ENCODE measurements at regions not wholly inside any gene's neighbourhood (a gene's known extent, or its start where the extent isn't known, plus 50 kb on each side); places are given as distances from the start of the nearest gene placed in this dataset.

DNA sequence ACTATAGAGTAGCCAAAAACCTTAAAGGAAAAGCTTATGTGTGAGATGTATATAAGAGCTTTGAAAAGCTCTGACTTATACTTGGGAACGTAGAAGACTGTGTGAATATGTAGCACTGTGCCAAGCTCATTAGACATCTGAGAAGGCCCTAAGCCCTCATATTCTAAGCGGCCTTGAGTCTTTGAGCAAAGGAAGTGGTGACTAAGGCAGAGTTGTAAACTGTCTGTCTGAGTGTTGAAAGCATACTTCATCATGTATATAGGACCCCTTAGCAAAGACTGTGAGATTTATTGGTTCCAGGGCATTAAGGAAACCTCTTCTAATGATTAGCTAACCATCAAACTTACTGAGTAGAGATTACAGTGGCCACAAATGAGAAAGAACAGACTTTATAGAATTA, 153.3 kb upstream of the LYPLAL1 start:
- ChIA-PET RAD21 (ENCODE audit: low non-redundant PET in 1 of 2, low total read pairs in 2 of 2, uncharacterized antibody in 2 of 2, unreplicated experiment in 2 of 2) (no interaction called here), CTCF (no interaction called here), POLR2A (no interaction called here)
- H3K9me3 ChIP-seq (ENCODE audit: control insufficient read depth in 1 of 2, insufficient read depth in 1 of 2, low read depth in 1 of 2, low read length in 2 of 2), result no peaks in the 10 kb centered on the region
- H3K9me2 ChIP-seq (ENCODE audit: insufficient read depth), result no peaks in the 10 kb centered on the region
- no peaks in the 10 kb centered on the region for H4K20me1 ChIP-seq (ENCODE audit: insufficient read depth)
- ATAC-seq (no peak), DNase-seq (ENCODE audit: low read depth, low spot score) (no peak)
- no peak for TF ChIP-seq EZH2phosphoT487 (IDR thresholded peaks at IDR 0.05; ENCODE audit: borderline replicate concordance)
- peak; percentile 81 for TF ChIP-seq TCF7L2 (IDR thresholded peaks at IDR 0.05; ENCODE audit: borderline replicate concordance, extremely low read depth, insufficient read depth, insufficient read length)
- H3K9ac ChIP-seq (ENCODE audit: low read length), result no peak overlapping the region
- no peaks in the 10 kb centered on the region for H3K4me1 ChIP-seq (ENCODE audit: control insufficient read depth in 1 of 2, insufficient read depth in 2 of 2, low read length in 2 of 2)
- no peak overlapping the region for H3K27ac ChIP-seq (ENCODE audit: low read depth, low read length)
- no peaks in the 10 kb centered on the region for H3K27me3 ChIP-seq (ENCODE audit: insufficient read depth, low read length)
- BruUV-seq (replicated peaks), result no TSS peak
- no peak overlapping the region for H2AFZ ChIP-seq (ENCODE audit: low read depth, low read length, poor library complexity, severe bottlenecking)
- no peak overlapping the region for H3K4me2 ChIP-seq (ENCODE audit: low read length)
- H3K4me3 ChIP-seq (replicated peaks in 1 of 2; ENCODE audit: low read depth in 1 of 2, low read length in 2 of 2), result no peak overlapping the region
- H3K36me3 ChIP-seq (ENCODE audit: control insufficient read depth in 1 of 2, insufficient read depth in 2 of 2, low read length in 2 of 2), result no peaks in the 10 kb centered on the region
- no peaks in the 10 kb centered on the region for H3K79me2 ChIP-seq (ENCODE audit: insufficient read depth, low read length)
- intact Hi-C loops (cut with micrococcal nuclease), result no loop called here

DNA sequence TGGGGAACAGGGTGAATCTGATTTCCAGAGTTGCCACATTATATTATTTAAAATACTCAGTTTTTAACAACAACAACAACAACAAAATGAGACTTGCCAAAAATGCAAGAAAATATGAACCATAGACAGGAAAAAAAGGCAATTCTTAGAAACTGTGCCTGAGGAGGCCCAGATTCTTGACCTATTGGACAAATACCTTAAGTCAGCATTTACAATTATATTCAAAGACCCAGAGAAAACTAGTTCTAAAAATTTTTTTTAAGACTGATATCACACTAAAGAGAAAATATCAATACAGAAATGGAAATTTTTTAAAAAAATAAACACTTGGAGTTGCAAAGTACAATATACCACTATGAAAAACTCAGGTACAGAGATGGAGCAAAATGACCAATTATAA, 152.8 kb upstream of the LYPLAL1 start:
- ChIA-PET RAD21 (ENCODE audit: low non-redundant PET in 1 of 2, low total read pairs in 2 of 2, uncharacterized antibody in 2 of 2, unreplicated experiment in 2 of 2) (no interaction called here), CTCF (no interaction called here), POLR2A (no interaction called here)
- Histone ChIP-seq H3K9me3 (ENCODE audit: control insufficient read depth in 1 of 2, insufficient read depth in 1 of 2, low read depth in 1 of 2, low read length in 2 of 2) (no peaks in the 10 kb centered on the region), H3K27me3 (ENCODE audit: insufficient read depth, low read length) (no peaks in the 10 kb centered on the region), H3K4me3 (replicated peaks in 1 of 2; ENCODE audit: low read depth in 1 of 2, low read length in 2 of 2) (no peak overlapping the region), H3K9me2 (ENCODE audit: insufficient read depth) (no peaks in the 10 kb centered on the region), H2AFZ (ENCODE audit: low read depth, low read length, poor library complexity, severe bottlenecking) (no peak overlapping the region), H3K36me3 (ENCODE audit: control insufficient read depth in 1 of 2, insufficient read depth in 2 of 2, low read length in 2 of 2) (no peaks in the 10 kb centered on the region), H4K20me1 (ENCODE audit: insufficient read depth) (no peaks in the 10 kb centered on the region), H3K4me2 (ENCODE audit: low read length) (no peak overlapping the region), H3K9ac (ENCODE audit: low read length) (no peak overlapping the region), H3K27ac (ENCODE audit: low read depth, low read length) (no peak overlapping the region), H3K4me1 (ENCODE audit: control insufficient read depth in 1 of 2, insufficient read depth in 2 of 2, low read length in 2 of 2) (no peaks in the 10 kb centered on the region), H3K79me2 (ENCODE audit: insufficient read depth, low read length) (no peaks in the 10 kb centered on the region)
- intact Hi-C loops (cut with micrococcal nuclease), result no loop called here
- no TSS peak for BruUV-seq (replicated peaks)
- ATAC-seq (no peak), DNase-seq (ENCODE audit: low read depth, low spot score) (no peak)
- no peak for TF ChIP-seq EZH2phosphoT487 (IDR thresholded peaks at IDR 0.05; ENCODE audit: borderline replicate concordance)
- TF ChIP-seq ELF1 (IDR thresholded peaks at IDR 0.05; ENCODE audit: borderline replicate concordance, low read depth), result no peak
- no peak for TF ChIP-seq ZFX (IDR thresholded peaks at IDR 0.05)
- TF ChIP-seq YY1 (IDR thresholded peaks at IDR 0.05; ENCODE audit: extremely low read depth, insufficient replicate concordance, low read depth, low read length), result no peak
- TF ChIP-seq SRF (IDR thresholded peaks at IDR 0.05; ENCODE audit: low read depth), result no peak
- TF ChIP-seq ZNF274 (IDR thresholded peaks at IDR 0.05; ENCODE audit: low read depth, low read length), result no peak
- TF ChIP-seq EZH2 (IDR thresholded peaks at IDR 0.05), result no peak
- no peak for TF ChIP-seq TCF7L2 (IDR thresholded peaks at IDR 0.05; ENCODE audit: borderline replicate concordance, extremely low read depth, insufficient read depth, insufficient read length)
- no peak for TF ChIP-seq ATF3 (IDR thresholded peaks at IDR 0.05)
- TF ChIP-seq CTCF (IDR thresholded peaks at IDR 0.05 in 2 of 3, conservative IDR thresholded peaks at IDR 0.05 in 1 of 3; ENCODE audit: borderline replicate concordance in 1 of 3, insufficient read depth in 1 of 3, low read depth in 2 of 3, low read length in 2 of 3), result no peak
- no peak for TF ChIP-seq RAD21 (IDR thresholded peaks at IDR 0.05; ENCODE audit: low read depth)
- TF ChIP-seq SP1 (IDR thresholded peaks at IDR 0.05; ENCODE audit: low read depth), result no peak
- TF ChIP-seq, protein P1, sequence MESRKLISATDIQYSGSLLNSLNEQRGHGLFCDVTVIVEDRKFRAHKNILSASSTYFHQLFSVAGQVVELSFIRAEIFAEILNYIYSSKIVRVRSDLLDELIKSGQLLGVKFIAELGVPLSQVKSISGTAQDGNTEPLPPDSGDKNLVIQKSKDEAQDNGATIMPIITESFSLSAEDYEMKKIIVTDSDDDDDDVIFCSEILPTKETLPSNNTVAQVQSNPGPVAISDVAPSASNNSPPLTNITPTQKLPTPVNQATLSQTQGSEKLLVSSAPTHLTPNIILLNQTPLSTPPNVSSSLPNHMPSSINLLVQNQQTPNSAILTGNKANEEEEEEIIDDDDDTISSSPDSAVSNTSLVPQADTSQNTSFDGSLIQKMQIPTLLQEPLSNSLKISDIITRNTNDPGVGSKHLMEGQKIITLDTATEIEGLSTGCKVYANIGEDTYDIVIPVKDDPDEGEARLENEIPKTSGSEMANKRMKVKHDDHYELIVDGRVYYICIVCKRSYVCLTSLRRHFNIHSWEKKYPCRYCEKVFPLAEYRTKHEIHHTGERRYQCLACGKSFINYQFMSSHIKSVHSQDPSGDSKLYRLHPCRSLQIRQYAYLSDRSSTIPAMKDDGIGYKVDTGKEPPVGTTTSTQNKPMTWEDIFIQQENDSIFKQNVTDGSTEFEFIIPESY (IDR thresholded peaks at IDR 0.05; ENCODE audit: extremely low read depth, insufficient replicate concordance, low read length), result no peak
- TF ChIP-seq POLR2A (IDR thresholded peaks at IDR 0.05; ENCODE audit: borderline replicate concordance, extremely low read depth, insufficient read depth, insufficient read length), result no peak
- no peak for TF ChIP-seq MAX (IDR thresholded peaks at IDR 0.05)
- TF ChIP-seq JUND (IDR thresholded peaks at IDR 0.05), result no peak
